ENCODE measurements at regions not wholly inside any gene's neighbourhood (a gene's known extent, or its start where the extent isn't known, plus 50 kb on each side); places are given as distances from the start of the nearest gene placed in this dataset.

- no peak for DNase-seq
- TF ChIP-seq POLR2A (IDR thresholded peaks at IDR 0.05) (no peak), POLR2AphosphoS5 (IDR thresholded peaks at IDR 0.05) (no peak), EP300 (IDR thresholded peaks at IDR 0.05) (no peak)
- TF ChIP-seq, protein P1, sequence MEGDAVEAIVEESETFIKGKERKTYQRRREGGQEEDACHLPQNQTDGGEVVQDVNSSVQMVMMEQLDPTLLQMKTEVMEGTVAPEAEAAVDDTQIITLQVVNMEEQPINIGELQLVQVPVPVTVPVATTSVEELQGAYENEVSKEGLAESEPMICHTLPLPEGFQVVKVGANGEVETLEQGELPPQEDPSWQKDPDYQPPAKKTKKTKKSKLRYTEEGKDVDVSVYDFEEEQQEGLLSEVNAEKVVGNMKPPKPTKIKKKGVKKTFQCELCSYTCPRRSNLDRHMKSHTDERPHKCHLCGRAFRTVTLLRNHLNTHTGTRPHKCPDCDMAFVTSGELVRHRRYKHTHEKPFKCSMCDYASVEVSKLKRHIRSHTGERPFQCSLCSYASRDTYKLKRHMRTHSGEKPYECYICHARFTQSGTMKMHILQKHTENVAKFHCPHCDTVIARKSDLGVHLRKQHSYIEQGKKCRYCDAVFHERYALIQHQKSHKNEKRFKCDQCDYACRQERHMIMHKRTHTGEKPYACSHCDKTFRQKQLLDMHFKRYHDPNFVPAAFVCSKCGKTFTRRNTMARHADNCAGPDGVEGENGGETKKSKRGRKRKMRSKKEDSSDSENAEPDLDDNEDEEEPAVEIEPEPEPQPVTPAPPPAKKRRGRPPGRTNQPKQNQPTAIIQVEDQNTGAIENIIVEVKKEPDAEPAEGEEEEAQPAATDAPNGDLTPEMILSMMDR (IDR thresholded peaks at IDR 0.05) = no peak
- no peak overlapping the region for H3K4me3 ChIP-seq
- H3K27ac ChIP-seq = no peak overlapping the region
- H3K4me1 ChIP-seq = no peaks in the 10 kb centered on the region
- WGBS, 5 donors = 81 to 85% (median 83%) methylated on average over 6 of the region's 6 CpGs
- H3K9me3 ChIP-seq = no peaks in the 10 kb centered on the region
- no peaks in the 10 kb centered on the region for H3K36me3 ChIP-seq
- no peaks in the 10 kb centered on the region for H3K27me3 ChIP-seq
- intact Hi-C loops (cut with DNase I; ENCODE audit: low total_unique reads) = no loop called here
These were observed 271.6 kb upstream of the MAP3K1 start for GRCh38 chr5:56543441-56544388.

DNA sequence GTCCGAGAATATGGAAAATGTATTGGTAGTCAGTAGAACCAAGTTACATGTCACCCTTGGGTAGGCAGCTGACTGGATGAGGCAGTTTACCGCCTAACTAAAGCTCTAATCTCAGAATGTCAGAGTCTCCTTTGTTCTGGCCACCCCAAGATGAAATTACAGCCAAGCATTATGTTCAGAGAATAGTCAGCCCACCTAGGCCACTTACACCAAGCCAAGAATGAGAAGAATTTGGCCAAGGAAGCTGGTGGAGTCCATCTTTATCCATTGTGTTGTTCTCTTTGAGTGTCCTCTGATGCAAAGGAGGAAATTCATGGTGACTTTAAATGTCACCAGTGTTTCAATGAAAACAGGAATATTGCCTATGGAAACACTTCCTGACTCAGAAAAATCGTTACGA is 275.1 kb upstream of the MAP3K1 start:
- no peak for DNase-seq
- Histone ChIP-seq H3K4me1 (no peaks in the 10 kb centered on the region), H3K9me3 (no peaks in the 10 kb centered on the region), H3K4me3 (no peak overlapping the region), H3K27ac (no peak overlapping the region), H3K27me3 (no peaks in the 10 kb centered on the region), H3K36me3 (no peaks in the 10 kb centered on the region)
- 81 to 94% (median 90%) methylated on average over 4 of the region's 4 CpGs for WGBS, 5 donors
- intact Hi-C loops (cut with DNase I; ENCODE audit: low total_unique reads) = no loop called here
- TF ChIP-seq EP300 (IDR thresholded peaks at IDR 0.05) = no peak
- TF ChIP-seq POLR2A (IDR thresholded peaks at IDR 0.05) = no peak
- TF ChIP-seq, protein P1 (IDR thresholded peaks at IDR 0.05) = no peak
- no peak for TF ChIP-seq POLR2AphosphoS5 (IDR thresholded peaks at IDR 0.05)

GRCh38 chr5:56538580-56538979 is 276.8 kb upstream of the MAP3K1 start:
- intact Hi-C loops (cut with DNase I; ENCODE audit: low total_unique reads) = no loop called here
- Histone ChIP-seq H3K9me3 (no peaks in the 10 kb centered on the region), H3K4me3 (no peak overlapping the region), H3K27me3 (no peaks in the 10 kb centered on the region), H3K36me3 (no peaks in the 10 kb centered on the region), H3K27ac (no peak overlapping the region), H3K4me1 (peaks cover 0 to 3% (median 0%) of the 10 kb centered on the region in 4 donors)
- TF ChIP-seq, protein P1 (IDR thresholded peaks at IDR 0.05) = no peak
- TF ChIP-seq POLR2AphosphoS5 (IDR thresholded peaks at IDR 0.05) = no peak
- TF ChIP-seq EP300 (IDR thresholded peaks at IDR 0.05) = no peak
- no peak for TF ChIP-seq POLR2A (IDR thresholded peaks at IDR 0.05)
- no peak for DNase-seq
- WGBS, 5 donors = 96 to 99% (median 96%) methylated on average over 6 of the region's 6 CpGs

GRCh38 chr5:56535347-56535746 is 280.0 kb upstream of the MAP3K1 start:
- Histone ChIP-seq H3K9me3 (no peaks in the 10 kb centered on the region), H3K36me3 (no peaks in the 10 kb centered on the region), H3K4me3 (no peak overlapping the region), H3K27ac (no peak overlapping the region), H3K27me3 (no peaks in the 10 kb centered on the region), H3K4me1 (peaks cover 0 to 5% (median 0%) of the 10 kb centered on the region in 4 donors)
- no peak for TF ChIP-seq EP300 (IDR thresholded peaks at IDR 0.05)
- TF ChIP-seq POLR2A (IDR thresholded peaks at IDR 0.05) = no peak
- TF ChIP-seq, protein P1 (IDR thresholded peaks at IDR 0.05) = no peak
- no peak for TF ChIP-seq POLR2AphosphoS5 (IDR thresholded peaks at IDR 0.05)
- WGBS, 5 donors = 85 to 100% (median 95%) methylated on average over 1 of the region's 1 CpG
- intact Hi-C loops (cut with DNase I; ENCODE audit: low total_unique reads) = no loop called here
- no peak for DNase-seq

Measured in stomach (tissue), 8 donors.